Right lobe of liver (tissue), 6 donors: ENCODE measurements at regions not wholly inside any gene's neighbourhood (a gene's known extent, or its start where the extent isn't known, plus 50 kb on each side); places are given as distances from the start of the nearest gene placed in this dataset.

Source experiments
- ATAC-seq, 4 donors: fragments of 200-7000 bp; cut with Tn5 transposase; one replicate each; pipeline ENCODE4 v1.9.1; 2020; ENCODE audit warnings: mild to moderate bottlenecking in 4 of 4, moderate library complexity in 4 of 4
- DNase-seq, 3 donors: peaks; one replicate each; pipeline ENCODE4 v3.0.0-alpha.2; 2020
- H3K27ac ChIP-seq, 3 donors: fragments of 200-600 bp; one replicate each; pipeline ENCODE4 v1.8.0; 2022
- H3K27me3 ChIP-seq, 2 donors: fragments of 200-600 bp; one replicate each; pipeline ENCODE4 v1.8.0; 2022
- H3K36me3 ChIP-seq, 4 donors: fragments of 200-600 bp; sonication (generic) in 1 of 4; one replicate each; pipeline versions ENCODE4 v1.5.1 to v1.8.0; 2017 to 2022; ENCODE audit warnings: control low read depth in 1 of 4
- H3K4me1 ChIP-seq, 4 donors: fragments of 200-600 bp; sonication (generic) in 1 of 4; one replicate each; pipeline versions ENCODE4 v1.5.1 to v1.8.0; 2017 to 2022; ENCODE audit warnings: control low read depth in 1 of 4
- H3K4me3 ChIP-seq, 3 donors: fragments of 200-600 bp; one replicate each; pipeline ENCODE4 v1.8.0; 2022
- H3K9me3 ChIP-seq, 4 donors: fragments of 200-600 bp; sonication (generic) in 1 of 4; one replicate each; pipeline versions ENCODE4 v1.5.1 to v1.8.0; 2017 to 2022; ENCODE audit warnings: control low read depth in 1 of 4
- POLR2A ChIP-seq: fragments of 450-650 bp; IDR thresholded peaks from one replicate; pipeline ENCODE4 v1.6.1; 2017; ENCODE audit warnings: antibody characterized with exemption, mild to moderate bottlenecking
- WGBS: methylation state at CpG from one replicate; pipeline ENCODE4 v1.1.6; 2018; ENCODE audit warnings: low coverage, low lambda C conversion rate; ENCODE audit not compliant: insufficient coverage; ENCODE audit errors: missing lambda C conversion rate; 5-methylcytosine and 5-hydroxymethylcytosine counted together
- intact Hi-C, 2 donors: fragments of 100-400 bp; cut with DNase I; formaldehyde crosslinking; loops; one replicate each; pipeline versions ENCODE4 v1.11.2 to v1.14.1; 2022
- TF ChIP-seq, protein P1 (sequence below), 4 donors: fragments of 200-600 bp in 3 of 4; fragments of 450-650 bp in 1 of 4; IDR thresholded peaks; one replicate each; pipeline versions ENCODE4 v1.5.1 to v1.8.0; 2016 to 2022; ENCODE audit warnings: antibody characterized with exemption in 4 of 4, mild to moderate bottlenecking in 2 of 4
- donor health status: DM: no; HTN: yes; CAD: no.
- donor health status: DM: no; HTN: no; CAD: no.
- donor health status: DM: no; HTN: no; CAD: no.
- donor health status: DM: no; HTN: yes; CAD: no.
- donor health status: DM: no; HTN: yes; CAD: no.

DNA sequence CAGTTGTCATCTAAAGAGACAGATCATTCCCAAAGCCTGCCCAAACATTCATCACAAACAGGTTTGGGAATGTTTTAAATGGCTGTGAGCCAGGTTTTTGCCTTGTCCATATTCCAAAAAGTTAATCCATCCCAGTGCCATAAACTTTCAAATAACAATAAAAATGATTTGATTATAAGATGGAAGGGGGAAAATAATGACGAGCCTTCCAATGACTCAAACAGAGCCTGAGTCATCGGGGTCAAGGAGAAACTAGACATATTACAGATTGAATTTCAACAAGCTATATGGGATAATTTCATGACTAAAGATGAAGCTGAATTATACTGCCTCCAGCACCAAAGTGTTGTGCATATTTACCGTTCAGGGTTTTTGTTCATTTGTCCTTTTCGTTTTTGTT, 195.8 kb upstream of the PKN2 start:
- TF ChIP-seq, protein P1, sequence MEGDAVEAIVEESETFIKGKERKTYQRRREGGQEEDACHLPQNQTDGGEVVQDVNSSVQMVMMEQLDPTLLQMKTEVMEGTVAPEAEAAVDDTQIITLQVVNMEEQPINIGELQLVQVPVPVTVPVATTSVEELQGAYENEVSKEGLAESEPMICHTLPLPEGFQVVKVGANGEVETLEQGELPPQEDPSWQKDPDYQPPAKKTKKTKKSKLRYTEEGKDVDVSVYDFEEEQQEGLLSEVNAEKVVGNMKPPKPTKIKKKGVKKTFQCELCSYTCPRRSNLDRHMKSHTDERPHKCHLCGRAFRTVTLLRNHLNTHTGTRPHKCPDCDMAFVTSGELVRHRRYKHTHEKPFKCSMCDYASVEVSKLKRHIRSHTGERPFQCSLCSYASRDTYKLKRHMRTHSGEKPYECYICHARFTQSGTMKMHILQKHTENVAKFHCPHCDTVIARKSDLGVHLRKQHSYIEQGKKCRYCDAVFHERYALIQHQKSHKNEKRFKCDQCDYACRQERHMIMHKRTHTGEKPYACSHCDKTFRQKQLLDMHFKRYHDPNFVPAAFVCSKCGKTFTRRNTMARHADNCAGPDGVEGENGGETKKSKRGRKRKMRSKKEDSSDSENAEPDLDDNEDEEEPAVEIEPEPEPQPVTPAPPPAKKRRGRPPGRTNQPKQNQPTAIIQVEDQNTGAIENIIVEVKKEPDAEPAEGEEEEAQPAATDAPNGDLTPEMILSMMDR (IDR thresholded peaks at IDR 0.05), result no peak
- no peak for TF ChIP-seq POLR2A
- no peak for ATAC-seq
- DNase-seq, result no peak
- Histone ChIP-seq H3K9me3 (no peaks in the 10 kb centered on the region), H3K4me3 (no peak overlapping the region), H3K27ac (no peak overlapping the region), H3K36me3 (no peaks in the 10 kb centered on the region), H3K4me1 (no peaks in the 10 kb centered on the region), H3K27me3 (no peaks in the 10 kb centered on the region)
- WGBS, result 72% methylated on average over 4 of the region's 4 CpGs
- intact Hi-C loops, result no loop called here

DNA sequence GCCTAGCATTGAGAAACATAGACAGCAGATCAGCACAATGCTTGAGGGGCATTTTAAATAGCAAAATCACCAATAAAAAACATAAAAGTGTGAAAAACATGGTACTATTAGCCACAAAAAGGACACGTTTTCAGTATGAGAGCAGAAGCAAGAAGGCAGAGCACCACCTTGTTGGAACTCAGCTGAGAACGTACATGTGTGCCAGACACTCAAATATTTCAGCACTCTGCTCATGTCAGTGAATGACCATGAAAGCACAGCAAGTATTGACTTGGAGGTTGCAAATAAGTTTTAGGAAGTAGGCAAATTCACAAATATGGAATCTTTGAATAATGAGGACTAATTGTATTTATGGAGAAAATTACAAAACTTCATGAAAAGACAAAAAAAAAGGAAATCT, 193.4 kb upstream of the PKN2 start:
- intact Hi-C loops, result no loop called here
- Histone ChIP-seq H3K27ac (no peak overlapping the region), H3K36me3 (no peaks in the 10 kb centered on the region), H3K4me1 (no peaks in the 10 kb centered on the region), H3K27me3 (no peaks in the 10 kb centered on the region), H3K4me3 (no peak overlapping the region), H3K9me3 (no peaks in the 10 kb centered on the region)
- TF ChIP-seq POLR2A, result no peak
- TF ChIP-seq, protein P1 (IDR thresholded peaks at IDR 0.05), result no peak
- ATAC-seq (no peak), DNase-seq (no peak)
- 42% methylated on average over 2 of the region's 2 CpGs for WGBS

DNA sequence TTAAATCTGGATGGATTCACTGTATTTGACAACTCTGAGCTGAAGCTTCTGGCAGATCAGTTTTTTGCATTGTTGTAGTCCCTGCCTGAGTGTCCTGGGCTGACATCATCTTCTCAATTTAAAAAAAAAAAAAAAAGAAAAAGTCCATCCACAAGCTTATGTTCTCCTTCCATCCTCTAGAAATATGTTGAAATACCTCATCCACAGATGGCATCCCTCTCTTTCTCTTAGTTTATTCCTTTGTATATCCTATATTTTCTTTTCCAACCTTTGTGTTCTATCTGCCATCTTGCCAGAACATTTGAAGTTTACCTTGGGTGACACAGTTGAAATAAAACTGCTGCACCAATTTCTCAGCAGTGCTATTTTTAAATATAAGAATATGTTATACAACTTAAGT, 184.4 kb upstream of the PKN2 start:
- DNase-seq (no peak), ATAC-seq (no peak)
- Histone ChIP-seq H3K36me3 (no peaks in the 10 kb centered on the region), H3K27ac (no peak overlapping the region), H3K9me3 (no peaks in the 10 kb centered on the region), H3K4me1 (peaks cover 0 to 10% (median 3%) of the 10 kb centered on the region in 4 donors), H3K4me3 (no peak overlapping the region), H3K27me3 (no peaks in the 10 kb centered on the region)
- intact Hi-C loops, result no loop called here
- no peak for TF ChIP-seq POLR2A
- TF ChIP-seq, protein P1 (IDR thresholded peaks at IDR 0.05), result no peak

DNA sequence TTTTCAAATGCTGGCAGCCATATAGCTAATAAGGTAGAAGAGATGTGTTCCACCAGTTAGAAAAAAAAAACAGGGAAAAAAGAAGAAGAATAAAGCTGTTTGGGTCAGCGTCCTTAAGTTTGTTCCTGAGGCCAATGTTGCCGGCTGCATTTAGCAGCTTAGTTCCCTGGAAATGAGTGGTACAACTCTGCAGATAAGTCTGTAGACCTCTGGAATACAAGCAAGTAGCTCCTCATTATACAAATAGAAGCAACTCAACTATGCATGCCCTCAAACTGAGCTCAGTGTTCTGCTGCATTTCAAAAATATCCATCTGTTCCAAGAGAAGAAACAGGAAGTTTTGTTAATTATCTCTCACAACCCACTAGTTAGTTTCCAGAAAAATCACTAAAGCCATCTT, 181.2 kb upstream of the PKN2 start:
- TF ChIP-seq POLR2A, result no peak
- TF ChIP-seq, protein P1 (IDR thresholded peaks at IDR 0.05), result no peak
- H3K9me3 ChIP-seq, result no peaks in the 10 kb centered on the region
- no peak overlapping the region for H3K4me3 ChIP-seq
- 67% methylated on average over 2 of the region's 2 CpGs for WGBS
- peak in 1 of 4 donors; percentile 27 for ATAC-seq
- no peak for DNase-seq
- no peaks in the 10 kb centered on the region for H3K27me3 ChIP-seq
- H3K27ac ChIP-seq, result no peak overlapping the region
- H3K36me3 ChIP-seq, result no peaks in the 10 kb centered on the region
- intact Hi-C loops, result no loop called here
- H3K4me1 ChIP-seq, result peaks cover 0 to 10% (median 4%) of the 10 kb centered on the region in 4 donors

DNA sequence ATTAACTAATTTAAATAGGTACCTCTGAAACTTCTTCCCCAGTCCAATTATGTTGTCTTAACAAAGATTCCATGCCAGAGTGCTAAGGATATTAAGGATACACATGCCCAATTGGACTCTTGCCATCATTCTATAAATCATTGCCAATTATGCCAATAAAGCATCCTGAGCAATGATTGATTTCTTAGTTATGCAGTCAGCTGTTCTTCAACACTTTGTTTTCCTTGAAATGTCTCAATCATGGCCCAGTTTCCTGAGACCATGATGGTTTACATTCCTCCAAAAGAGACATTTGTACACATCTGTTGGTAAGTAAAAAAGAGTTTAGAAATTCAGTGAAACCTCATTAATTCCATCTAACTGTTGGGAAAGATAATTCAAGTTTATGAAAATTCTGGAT, 180.4 kb upstream of the PKN2 start:
- DNase-seq (no peak), ATAC-seq (peak in 2 of 4 donors; percentile 23 to 31)
- H3K4me3 ChIP-seq, result no peak overlapping the region
- H3K4me1 ChIP-seq, result peaks cover 0 to 10% (median 4%) of the 10 kb centered on the region in 4 donors
- no peaks in the 10 kb centered on the region for H3K36me3 ChIP-seq
- TF ChIP-seq, protein P1 (IDR thresholded peaks at IDR 0.05), result no peak
- TF ChIP-seq POLR2A, result no peak
- no peak overlapping the region for H3K27ac ChIP-seq
- intact Hi-C loops, result no loop called here
- no peaks in the 10 kb centered on the region for H3K27me3 ChIP-seq
- H3K9me3 ChIP-seq, result no peaks in the 10 kb centered on the region
